A549 (cell line): ENCODE measurements at regions not wholly inside any gene's neighbourhood (a gene's known extent, or its start where the extent isn't known, plus 50 kb on each side); places are given as distances from the start of the nearest gene placed in this dataset.

Experiments
- ATAC-seq, 2 experiments: fragments of 200-7000 bp in 1 of 2; fragments of >200 bp in 1 of 2; cut with Nextera tagmentation in 1 of 2; cut with Tn5 transposase in 1 of 2; 3 replicates each; pipeline versions ENCODE4 v1.8.0 to v1.9.1; 2018 to 2020; ENCODE audit warnings: mild to moderate bottlenecking in 1 of 2, moderate library complexity in 1 of 2
- CTCF ChIA-PET: fragments of 300-600 bp; sonication (Branson Sonifier 250); formaldehyde crosslinking; extraction: SDS; loops from one replicate; lab custom pipeline; 2021; ENCODE audit warnings: antibody characterized with exemption, inconsistent platforms; lab: Yijun Ruan, JAX
- POLR2A ChIA-PET: fragments of 350-600 bp; formaldehyde crosslinking; extraction: SDS; loops from one replicate; lab custom pipeline; 2021; ENCODE audit warnings: antibody characterized with exemption, inconsistent platforms; lab: Yijun Ruan, JAX
- DNase-seq, 2 experiments: peaks; one replicate each; pipeline versions ENCODE4 v3.0.0 to v3.0.0-alpha.2; 2011 to 2016; ENCODE audit warnings: low read depth in 1 of 2, low spot score in 1 of 2
- FAIRE-seq: peaks from 2 replicates; lab custom pipeline; 2011; peaks lifted over from hg19 to GRCh38; lab: Jason Lieb, UNC
- H3K27ac ChIP-seq, 2 experiments: fragments of >200 bp; sonication (Bioruptor Twin); formaldehyde crosslinking; 3 replicates each; pipeline ENCODE4 v1.5.1; 2016 to 2017
- H3K4me1 ChIP-seq: fragments of >200 bp; sonication (Bioruptor Twin); formaldehyde crosslinking; 3 replicates; pipeline ENCODE4 v1.6.1; 2016
- H3K4me2 ChIP-seq: fragments of >200 bp; sonication (Bioruptor Twin); formaldehyde crosslinking; 3 replicates; pipeline ENCODE4 v1.6.1; 2016
- H3K4me3 ChIP-seq: fragments of >200 bp; sonication (Bioruptor Twin); formaldehyde crosslinking; 3 replicates; pipeline ENCODE4 v1.5.1; 2016
- H3K9me3 ChIP-seq: fragments of >200 bp; sonication (Bioruptor Twin); formaldehyde crosslinking; 3 replicates; pipeline ENCODE4 v1.6.1; 2016
- BHLHE40 ChIP-seq: IDR thresholded peaks from 2 replicates; pipeline ENCODE4 v1.6.1; 2012; ENCODE audit warnings: low read depth, low read length, inconsistent platforms
- CEBPB ChIP-seq, 2 experiments: fragments of >200 bp in 1 of 2; sonication (Bioruptor Twin) in 1 of 2; formaldehyde crosslinking in 1 of 2; IDR thresholded peaks; 2 replicates each; pipeline ENCODE4 v1.6.1; 2012 to 2016
- CHD2 ChIP-seq: fragments of 150-350 bp; IDR thresholded peaks from 2 replicates; pipeline ENCODE4 v1.6.1; 2014; ENCODE audit warnings: low read length; ENCODE audit not compliant: partially characterized antibody
- CHD4 ChIP-seq: fragments of 200-600 bp; sonication (generic); IDR thresholded peaks from 2 replicates; pipeline ENCODE4 v1.6.1; 2016; ENCODE audit warnings: antibody characterized with exemption, mild to moderate bottlenecking, borderline replicate concordance
- EP300 ChIP-seq, 2 experiments: fragments of >200 bp; sonication (Bioruptor Twin); formaldehyde crosslinking; IDR thresholded peaks; 2 replicates in 1 of 2; 3 replicates in 1 of 2; pipeline ENCODE4 v1.6.1; 2016 to 2017
- ESRRA ChIP-seq: fragments of 150-350 bp; IDR thresholded peaks from 2 replicates; pipeline ENCODE4 v1.6.1; 2014; ENCODE audit warnings: mild to moderate bottlenecking, low read length, borderline replicate concordance
- FOSL2 ChIP-seq, 2 experiments: fragments of 450-650 bp in 1 of 2; fragments of >200 bp in 1 of 2; sonication (Bioruptor Twin) in 1 of 2; formaldehyde crosslinking; IDR thresholded peaks; 2 replicates each; pipeline versions ENCODE4 v1.5.0 to v1.6.1; 2016 to 2020; ENCODE audit warnings: mild to moderate bottlenecking in 1 of 2, moderate library complexity in 1 of 2
- GATA3 ChIP-seq: IDR thresholded peaks from 2 replicates; pipeline ENCODE4 v1.6.1; 2012; ENCODE audit warnings: borderline replicate concordance
- HDAC2 ChIP-seq: fragments of 200-600 bp; sonication (generic); IDR thresholded peaks from 2 replicates; pipeline ENCODE4 v1.6.1; 2016
- HES2 ChIP-seq: fragments of >200 bp; sonication (Bioruptor Twin); formaldehyde crosslinking; IDR thresholded peaks from 2 replicates; pipeline ENCODE4 v1.6.1; 2016
- HEYL ChIP-seq: fragments of 250-450 bp; sonication (Bioruptor Pico); IDR thresholded peaks from 2 replicates; pipeline ENCODE4 v1.8.0; 2021; ENCODE audit warnings: mild to moderate bottlenecking, moderate library complexity
- HOXB13 ChIP-seq: fragments of 250-450 bp; sonication (Bioruptor Pico); IDR thresholded peaks from 2 replicates; pipeline ENCODE4 v1.5.0; 2020; ENCODE audit warnings: low read depth, mild to moderate bottlenecking, moderate library complexity
- NPAS2 ChIP-seq: fragments of 250-450 bp; sonication (Bioruptor Pico); IDR thresholded peaks from 2 replicates; pipeline ENCODE4 v1.8.0; 2022; ENCODE audit warnings: mild to moderate bottlenecking, moderate library complexity, borderline replicate concordance
- PHF8 ChIP-seq: fragments of 200-600 bp; sonication (generic); IDR thresholded peaks from 2 replicates; pipeline ENCODE4 v1.6.1; 2016; ENCODE audit warnings: low read depth, mild to moderate bottlenecking, antibody characterized with exemption, moderate library complexity, borderline replicate concordance
- POLR2A ChIP-seq: IDR thresholded peaks from 2 replicates; pipeline ENCODE4 v1.6.1; 2012; ENCODE audit warnings: mild to moderate bottlenecking, low read length
- POLR2AphosphoS2 ChIP-seq: conservative IDR thresholded peaks from 2 replicates; pipeline ENCODE4 v1.6.1; 2012; ENCODE audit warnings: low read length, improper control_type of control experiment, inconsistent platforms
- RARB ChIP-seq: fragments of 250-450 bp; sonication (Bioruptor Pico); IDR thresholded peaks from 2 replicates; pipeline ENCODE4 v1.8.0; 2021; ENCODE audit warnings: mild to moderate bottlenecking, moderate library complexity
- REST ChIP-seq: fragments of 200-600 bp; sonication (generic); IDR thresholded peaks from 2 replicates; pipeline ENCODE4 v1.6.1; 2016; ENCODE audit warnings: antibody characterized with exemption, mild to moderate bottlenecking, moderate library complexity
- SREBF2 ChIP-seq: fragments of 450-650 bp; IDR thresholded peaks from 2 replicates; pipeline ENCODE4 v1.6.1; 2014; ENCODE audit warnings: mild to moderate bottlenecking, moderate library complexity
- TFCP2L1 ChIP-seq: fragments of 250-450 bp; sonication (Bioruptor Pico); IDR thresholded peaks from 2 replicates; pipeline ENCODE4 v1.5.0; 2021; ENCODE audit warnings: mild to moderate bottlenecking
- TP53 ChIP-seq: fragments of 250-450 bp; sonication (Bioruptor Pico); IDR thresholded peaks from 2 replicates; pipeline ENCODE4 v1.5.0; 2021; ENCODE audit warnings: mild to moderate bottlenecking, moderate library complexity
- ZC3H11A ChIP-seq: fragments of 450-650 bp; IDR thresholded peaks from 2 replicates; pipeline ENCODE4 v1.6.1; 2014; ENCODE audit warnings: antibody characterized with exemption, mild to moderate bottlenecking
- ZFP36 ChIP-seq: fragments of 450-650 bp; IDR thresholded peaks from 2 replicates; pipeline ENCODE4 v1.6.1; 2014; ENCODE audit warnings: borderline replicate concordance; ENCODE audit not compliant: partially characterized antibody
- WGBS: methylation state at CpG from one replicate; pipeline ENCODE4 v1.1.6; 2017; ENCODE audit errors: missing lambda C conversion rate; 5-methylcytosine and 5-hydroxymethylcytosine counted together

- 66% methylated on average over 7 of the region's 7 CpGs for WGBS
- no peak overlapping the region for H3K27ac ChIP-seq
- FAIRE-seq: no peak
- no peaks in the 10 kb centered on the region; the same call in 2 of the 3 replicates for H3K4me1 ChIP-seq
- H3K4me3 ChIP-seq: no peak overlapping the region
- no peak for ATAC-seq
- no peak overlapping the region for H3K4me2 ChIP-seq
- no peaks in the 10 kb centered on the region for H3K9me3 ChIP-seq
- POLR2A ChIA-PET: no interaction called here
- CTCF ChIA-PET: interaction anchor here (1.2 to 2.4 kb wide), 3 partner anchors 8 to 88 kb away, joined by 4 to 10 read pairs (median 4); no protein-coding TSS in a partner anchor
- no peak for DNase-seq
- no peak for TF ChIP-seq FOSL2 (IDR thresholded peaks at IDR 0.05)
- no peak for TF ChIP-seq FOSL2 (CRISPR knock-in tag; IDR thresholded peaks at IDR 0.05)
- no peak for TF ChIP-seq TP53 (CRISPR knock-in tag)
- TF ChIP-seq BHLHE40: no peak
- TF ChIP-seq NPAS2 (CRISPR knock-in tag): no peak
- no peak for TF ChIP-seq CEBPB (IDR thresholded peaks at IDR 0.05)
- TF ChIP-seq HEYL (CRISPR knock-in tag): no peak
- TF ChIP-seq ZFP36: no peak
- no peak for TF ChIP-seq CHD2
- TF ChIP-seq POLR2AphosphoS2: no peak
- no peak for TF ChIP-seq EP300 (IDR thresholded peaks at IDR 0.05)
- no peak for TF ChIP-seq PHF8
- no peak for TF ChIP-seq TFCP2L1 (CRISPR knock-in tag)
These were observed 123.9 kb upstream of the HAAO start for GRCh38 chr2:42916324-42916723.

GRCh38 chr2:42914860-42915259 lies 122.5 kb upstream of the HAAO start:
- Histone ChIP-seq H3K4me1 (no peaks in the 10 kb centered on the region; the same call in 2 of the 3 replicates), H3K4me2 (no peak overlapping the region), H3K27ac (no peak overlapping the region), H3K9me3 (no peaks in the 10 kb centered on the region), H3K4me3 (no peak overlapping the region)
- ATAC-seq (no peak), FAIRE-seq (no peak), DNase-seq (no peak)
- POLR2A ChIA-PET: no interaction called here
- 45% methylated on average over 1 of the region's 1 CpG for WGBS
- TF ChIP-seq GATA3: no peak
- TF ChIP-seq HEYL (CRISPR knock-in tag): no peak
- TF ChIP-seq SREBF2: no peak
- no peak for TF ChIP-seq BHLHE40
- no peak for TF ChIP-seq HES2
- no peak for TF ChIP-seq CHD2
- no peak for TF ChIP-seq HOXB13
- TF ChIP-seq REST: no peak
- TF ChIP-seq ZFP36: no peak
- TF ChIP-seq CHD4: no peak
- no peak for TF ChIP-seq CEBPB (IDR thresholded peaks at IDR 0.05)
- no peak for TF ChIP-seq TP53 (CRISPR knock-in tag)
- TF ChIP-seq POLR2AphosphoS2: no peak
- TF ChIP-seq EP300 (IDR thresholded peaks at IDR 0.05): no peak
- TF ChIP-seq FOSL2 (IDR thresholded peaks at IDR 0.05): no peak
- no peak for TF ChIP-seq FOSL2 (CRISPR knock-in tag; IDR thresholded peaks at IDR 0.05)
- TF ChIP-seq ESRRA: no peak
- no peak for TF ChIP-seq ZC3H11A
- no peak for TF ChIP-seq RARB (CRISPR knock-in tag)
- no peak for TF ChIP-seq POLR2A
- no peak for TF ChIP-seq HDAC2
- CTCF ChIA-PET: interaction anchor here (0.8 to 2.4 kb wide), 3 partner anchors 33 to 86 kb away, joined by 3 to 10 read pairs (median 4); no protein-coding TSS in a partner anchor
